Parathyroid adenoma (tissue), 2 donors: ENCODE measurements at regions not wholly inside any gene's neighbourhood (a gene's known extent, or its start where the extent isn't known, plus 50 kb on each side); places are given as distances from the start of the nearest gene placed in this dataset.

ENCODE experiments used
- H2AFZ ChIP-seq: fragments of 300-600 bp; sonication (generic); one replicate; pipeline ENCODE4 v1.7.0; 2017; ENCODE audit warnings: antibody characterized with exemption, mild to moderate bottlenecking
- H3K27ac ChIP-seq: fragments of 300-600 bp; sonication (generic); one replicate; pipeline ENCODE4 v1.7.0; 2017
- H3K27me3 ChIP-seq: fragments of 300-600 bp; sonication (generic); one replicate; pipeline ENCODE4 v1.7.0; 2017; ENCODE audit warnings: low read length; ENCODE audit not compliant: control insufficient read depth, insufficient read depth
- H3K36me3 ChIP-seq: fragments of 300-600 bp; sonication (generic); one replicate; pipeline ENCODE4 v1.7.0; 2017; ENCODE audit warnings: low read length; ENCODE audit not compliant: control insufficient read depth, insufficient read depth
- H3K4me1 ChIP-seq: fragments of 300-600 bp; sonication (generic); one replicate; pipeline ENCODE4 v1.7.0; 2017; ENCODE audit warnings: control low read depth
- H3K4me2 ChIP-seq: fragments of 300-600 bp; sonication (generic); one replicate; pipeline ENCODE4 v1.7.0; 2017; ENCODE audit warnings: low read length
- H3K4me3 ChIP-seq: fragments of 300-600 bp; sonication (generic); one replicate; pipeline ENCODE4 v1.7.0; 2017; ENCODE audit warnings: low read depth, low read length
- H3K79me2 ChIP-seq: fragments of 300-600 bp; sonication (generic); one replicate; pipeline ENCODE4 v1.7.0; 2017; ENCODE audit warnings: control low read depth
- H3K9ac ChIP-seq: fragments of 300-600 bp; sonication (generic); one replicate; pipeline ENCODE4 v1.7.0; 2017; ENCODE audit warnings: mild to moderate bottlenecking
- H3K9me3 ChIP-seq: fragments of 300-600 bp; sonication (generic); one replicate; pipeline ENCODE4 v1.7.0; 2017; ENCODE audit warnings: low read length; ENCODE audit not compliant: control insufficient read depth
- TF ChIP-seq, protein P1 (sequence below): fragments of 300-600 bp; sonication (generic); IDR thresholded peaks from one replicate; pipeline ENCODE4 v1.7.0; 2017; ENCODE audit warnings: antibody characterized with exemption, mild to moderate bottlenecking
- donor health status: primary hyperparathyroidism.

DNA sequence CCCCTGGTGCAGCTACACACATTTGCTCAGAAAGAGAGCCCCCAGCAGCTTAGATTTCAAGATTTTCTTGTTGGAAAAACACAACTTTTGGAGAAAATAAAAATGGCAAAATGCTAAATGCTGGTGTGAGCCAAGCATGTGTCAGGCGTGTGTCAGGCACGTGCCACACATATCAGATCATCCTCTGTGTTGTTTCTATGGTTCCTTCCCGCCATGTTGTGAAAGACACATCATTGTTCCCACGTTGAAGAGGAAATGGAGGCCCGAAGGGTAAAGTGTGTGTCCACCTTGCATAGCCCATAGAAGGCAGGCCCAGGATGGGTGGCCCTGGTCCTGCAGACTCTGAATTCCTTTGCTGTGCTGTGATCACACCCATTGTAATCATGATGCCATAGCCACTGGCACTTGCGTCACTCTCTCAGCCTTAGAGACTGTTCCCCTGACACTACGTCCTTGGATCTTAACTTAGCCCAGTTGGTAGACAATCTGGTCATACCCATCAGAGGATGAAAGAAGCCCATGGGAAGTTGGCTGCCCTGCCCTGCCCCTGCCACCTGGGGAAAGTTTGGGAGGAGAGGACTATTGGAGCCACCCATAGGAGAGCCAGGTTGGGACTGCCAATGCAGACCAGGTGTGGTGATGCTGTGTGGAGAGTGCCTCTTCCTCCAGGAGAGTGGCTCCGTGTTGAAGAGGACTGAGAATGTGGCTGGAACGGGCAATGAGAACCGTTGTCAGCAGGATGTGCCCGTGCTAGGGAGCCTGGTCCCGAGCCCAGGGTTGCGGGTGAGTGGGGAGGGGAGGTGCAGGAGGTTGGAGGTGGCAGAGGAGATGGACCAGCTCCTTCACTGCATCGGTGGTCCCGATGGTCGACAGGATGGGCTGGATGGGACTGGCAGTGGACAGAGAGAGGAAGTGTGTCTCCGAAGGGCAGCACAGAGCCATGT, 65.6 kb upstream of the IGFBP3 start:
- H3K36me3 ChIP-seq: no peaks in the 10 kb centered on the region
- TF ChIP-seq, protein P1, sequence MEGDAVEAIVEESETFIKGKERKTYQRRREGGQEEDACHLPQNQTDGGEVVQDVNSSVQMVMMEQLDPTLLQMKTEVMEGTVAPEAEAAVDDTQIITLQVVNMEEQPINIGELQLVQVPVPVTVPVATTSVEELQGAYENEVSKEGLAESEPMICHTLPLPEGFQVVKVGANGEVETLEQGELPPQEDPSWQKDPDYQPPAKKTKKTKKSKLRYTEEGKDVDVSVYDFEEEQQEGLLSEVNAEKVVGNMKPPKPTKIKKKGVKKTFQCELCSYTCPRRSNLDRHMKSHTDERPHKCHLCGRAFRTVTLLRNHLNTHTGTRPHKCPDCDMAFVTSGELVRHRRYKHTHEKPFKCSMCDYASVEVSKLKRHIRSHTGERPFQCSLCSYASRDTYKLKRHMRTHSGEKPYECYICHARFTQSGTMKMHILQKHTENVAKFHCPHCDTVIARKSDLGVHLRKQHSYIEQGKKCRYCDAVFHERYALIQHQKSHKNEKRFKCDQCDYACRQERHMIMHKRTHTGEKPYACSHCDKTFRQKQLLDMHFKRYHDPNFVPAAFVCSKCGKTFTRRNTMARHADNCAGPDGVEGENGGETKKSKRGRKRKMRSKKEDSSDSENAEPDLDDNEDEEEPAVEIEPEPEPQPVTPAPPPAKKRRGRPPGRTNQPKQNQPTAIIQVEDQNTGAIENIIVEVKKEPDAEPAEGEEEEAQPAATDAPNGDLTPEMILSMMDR: no peak
- H3K9ac ChIP-seq: no peak overlapping the region
- no peaks in the 10 kb centered on the region for H3K27me3 ChIP-seq
- no peak overlapping the region for H2AFZ ChIP-seq
- H3K4me3 ChIP-seq: no peak overlapping the region
- H3K9me3 ChIP-seq: no peaks in the 10 kb centered on the region
- H3K79me2 ChIP-seq: no peaks in the 10 kb centered on the region
- no peaks in the 10 kb centered on the region for H3K4me1 ChIP-seq
- H3K27ac ChIP-seq: no peak overlapping the region
- H3K4me2 ChIP-seq: no peak overlapping the region

DNA sequence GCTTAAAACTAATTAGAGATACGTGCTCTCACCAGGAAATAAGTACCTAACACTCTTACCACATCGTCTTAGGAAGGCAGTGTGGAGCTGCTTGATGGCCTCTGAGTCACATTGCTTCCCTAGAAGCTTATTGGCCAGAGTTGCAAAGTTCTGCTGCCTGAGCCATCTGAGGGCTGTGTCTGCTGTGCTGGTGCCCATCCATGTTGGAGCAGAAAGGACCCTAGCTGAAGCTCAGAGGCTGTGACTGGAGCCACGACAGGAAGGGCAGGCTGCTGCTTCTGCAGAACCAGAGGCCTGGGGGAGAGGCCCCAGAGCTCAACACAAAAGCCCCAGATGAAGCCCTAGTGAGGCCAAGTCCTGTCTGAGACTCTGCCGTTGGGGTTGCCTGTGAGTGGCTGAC, 64.8 kb upstream of the IGFBP3 start:
- H3K4me1 ChIP-seq: no peaks in the 10 kb centered on the region
- no peaks in the 10 kb centered on the region for H3K79me2 ChIP-seq
- no peaks in the 10 kb centered on the region for H3K36me3 ChIP-seq
- H3K27ac ChIP-seq: no peak overlapping the region
- TF ChIP-seq, protein P1: no peak
- no peaks in the 10 kb centered on the region for H3K9me3 ChIP-seq
- no peak overlapping the region for H2AFZ ChIP-seq
- no peak overlapping the region for H3K4me3 ChIP-seq
- H3K4me2 ChIP-seq: no peak overlapping the region
- H3K27me3 ChIP-seq: no peaks in the 10 kb centered on the region
- H3K9ac ChIP-seq: no peak overlapping the region

DNA sequence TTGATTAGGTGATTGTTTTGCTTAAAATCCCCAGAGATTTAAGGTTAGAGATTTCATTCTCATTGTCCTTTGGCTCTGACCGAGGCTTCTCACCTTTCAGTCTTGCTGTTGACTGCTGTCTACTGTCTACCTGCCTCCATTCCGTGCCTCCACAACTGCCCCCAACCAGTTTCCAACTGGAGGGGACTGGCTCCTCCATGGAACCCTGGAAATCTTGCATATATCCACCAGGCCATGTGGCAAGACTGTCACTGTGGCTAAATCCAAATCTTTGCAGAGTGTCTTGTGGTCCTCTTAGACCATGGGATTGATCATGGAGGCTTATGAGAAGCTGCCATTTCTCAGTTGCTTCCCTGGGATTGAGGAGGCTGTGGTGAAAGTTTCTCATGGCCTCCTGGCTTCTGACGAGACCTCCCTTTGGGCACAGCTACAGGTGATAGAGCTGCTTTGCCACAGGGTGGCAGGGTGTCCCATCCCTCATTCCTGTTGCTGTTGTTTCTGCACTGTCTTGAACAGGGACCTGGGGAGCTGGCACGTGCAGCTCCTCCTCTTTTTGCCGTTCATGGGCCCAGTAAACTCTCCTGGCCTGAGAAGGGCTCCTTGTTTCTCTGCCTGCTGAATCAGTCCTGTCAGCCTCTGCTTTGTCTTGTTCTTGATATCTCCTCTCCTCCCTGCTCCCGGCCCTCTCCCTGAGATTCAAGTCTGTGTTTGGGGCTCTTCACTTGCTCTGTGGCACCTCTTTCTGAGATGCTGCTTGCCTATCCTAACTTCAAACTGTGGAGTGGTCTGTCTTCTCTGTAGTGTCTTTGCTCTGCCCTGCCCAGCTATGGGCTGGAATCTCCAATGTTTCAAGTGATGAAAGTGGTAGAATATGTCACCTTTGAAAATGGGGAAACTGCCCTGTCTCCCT, 63.6 kb upstream of the IGFBP3 start:
- H3K4me3 ChIP-seq: no peak overlapping the region
- no peaks in the 10 kb centered on the region for H3K27me3 ChIP-seq
- no peaks in the 10 kb centered on the region for H3K9me3 ChIP-seq
- no peaks in the 10 kb centered on the region for H3K4me1 ChIP-seq
- H3K9ac ChIP-seq: no peak overlapping the region
- TF ChIP-seq, protein P1: no peak
- no peaks in the 10 kb centered on the region for H3K79me2 ChIP-seq
- H3K4me2 ChIP-seq: no peak overlapping the region
- H3K27ac ChIP-seq: no peak overlapping the region
- no peak overlapping the region for H2AFZ ChIP-seq
- no peaks in the 10 kb centered on the region for H3K36me3 ChIP-seq

DNA sequence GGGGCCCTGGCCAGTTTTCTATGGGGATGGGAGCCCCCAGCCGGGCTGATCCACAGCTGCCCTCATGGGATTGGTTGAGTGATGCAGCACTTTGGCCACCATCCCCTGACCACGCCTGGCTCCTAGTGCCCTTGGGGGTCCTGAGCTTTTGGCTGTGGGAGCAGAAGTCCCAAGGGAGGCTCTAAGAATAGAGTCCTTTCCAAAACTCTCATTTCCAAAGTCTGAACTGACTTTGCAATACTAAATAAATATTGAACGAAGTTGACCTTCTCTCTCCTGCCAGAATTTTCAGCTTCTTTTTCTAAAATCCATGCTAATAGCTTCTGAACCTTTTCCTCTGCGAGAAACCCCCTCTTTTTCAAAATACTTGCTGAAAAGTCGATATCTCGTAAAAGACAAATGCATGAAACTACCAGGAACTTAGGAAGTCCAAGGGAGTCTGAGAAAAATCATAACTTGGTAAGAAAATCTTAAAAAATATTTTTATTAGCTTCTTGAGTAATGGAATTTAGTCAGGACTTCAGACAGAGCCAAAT, 62.7 kb upstream of the IGFBP3 start:
- Histone ChIP-seq H3K79me2 (no peaks in the 10 kb centered on the region), H3K9ac (no peak overlapping the region), H2AFZ (no peak overlapping the region), H3K4me1 (no peaks in the 10 kb centered on the region), H3K9me3 (no peaks in the 10 kb centered on the region), H3K4me2 (no peak overlapping the region), H3K27ac (no peak overlapping the region), H3K27me3 (no peaks in the 10 kb centered on the region), H3K36me3 (no peaks in the 10 kb centered on the region), H3K4me3 (no peak overlapping the region)
- TF ChIP-seq, protein P1: no peak
